ENCODE measurements at regions not wholly inside any gene's neighbourhood (a gene's known extent, or its start where the extent isn't known, plus 50 kb on each side); places are given as distances from the start of the nearest gene placed in this dataset.
"Not testable (repeated sequence)": the region's sequence is repeated elsewhere in the genome, so short reads cannot be mapped to it uniquely, and the experiment has no call there.

DNA sequence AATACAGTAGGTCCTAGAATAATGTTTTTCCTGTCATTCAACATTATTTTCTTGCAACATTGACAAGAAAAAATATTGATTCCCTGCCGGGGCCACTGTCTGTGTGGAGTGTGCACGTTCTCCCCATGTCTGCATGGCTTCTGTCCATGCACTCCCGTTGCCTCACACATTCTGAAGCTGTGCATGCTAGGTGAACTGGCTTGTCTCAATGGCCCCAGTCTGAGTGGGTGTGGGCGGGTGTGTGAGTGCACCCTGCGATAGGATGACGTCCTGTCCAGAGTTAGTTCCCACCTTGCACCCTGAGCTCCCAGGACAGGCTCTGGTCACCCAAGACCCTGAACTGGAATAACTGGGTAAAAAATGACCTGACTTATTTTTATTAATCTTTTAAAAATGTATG is 186.1 kb downstream of the CAND1 start:
- no peak for DNase-seq (ENCODE audit: low read depth in 2 of 2)

DNA sequence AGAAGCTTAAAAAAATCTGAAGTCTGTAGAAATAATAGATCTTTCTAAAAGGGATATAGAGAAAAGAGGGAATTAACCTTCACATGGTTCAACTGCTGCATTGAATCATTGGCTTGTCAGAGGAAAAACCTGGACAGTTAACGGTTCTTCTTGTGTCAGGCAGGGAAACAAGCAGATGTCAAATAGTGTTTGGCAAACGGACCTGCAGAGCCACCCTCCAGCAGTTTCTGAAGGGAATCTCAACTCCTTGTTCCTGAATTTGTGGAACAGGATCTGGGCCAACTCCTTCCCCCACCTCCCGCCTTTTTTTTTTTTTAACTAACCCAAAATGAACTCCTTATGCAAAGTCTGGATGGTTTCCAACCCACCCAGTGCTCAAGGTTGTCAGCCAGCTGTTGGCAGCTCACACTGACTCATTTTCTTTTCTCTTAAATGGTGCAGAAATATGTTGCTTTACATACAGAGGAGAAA is 187.3 kb downstream of the CAND1 start:
- no peak for DNase-seq (ENCODE audit: low read depth in 2 of 2)

DNA sequence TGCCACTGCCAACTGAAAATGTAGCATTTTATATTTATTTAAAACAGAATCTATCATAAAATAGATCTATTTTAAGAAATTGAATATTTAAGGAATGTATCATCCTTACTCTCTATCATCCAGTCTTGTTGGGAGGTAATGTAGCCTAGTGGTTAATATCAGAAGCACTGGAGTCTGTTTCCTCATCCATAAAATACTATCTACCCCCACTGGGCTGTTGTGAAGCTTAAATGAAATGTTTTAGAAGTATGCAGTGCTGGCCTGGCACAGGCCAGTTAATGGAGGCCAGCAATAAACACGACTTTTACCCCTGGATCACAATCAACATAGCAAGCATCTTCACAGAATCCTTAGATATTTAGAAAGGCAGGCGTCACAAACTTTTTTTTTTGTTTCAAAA is 188.0 kb downstream of the CAND1 start:
- DNase-seq (ENCODE audit: low read depth in 2 of 2), result no peak

DNA sequence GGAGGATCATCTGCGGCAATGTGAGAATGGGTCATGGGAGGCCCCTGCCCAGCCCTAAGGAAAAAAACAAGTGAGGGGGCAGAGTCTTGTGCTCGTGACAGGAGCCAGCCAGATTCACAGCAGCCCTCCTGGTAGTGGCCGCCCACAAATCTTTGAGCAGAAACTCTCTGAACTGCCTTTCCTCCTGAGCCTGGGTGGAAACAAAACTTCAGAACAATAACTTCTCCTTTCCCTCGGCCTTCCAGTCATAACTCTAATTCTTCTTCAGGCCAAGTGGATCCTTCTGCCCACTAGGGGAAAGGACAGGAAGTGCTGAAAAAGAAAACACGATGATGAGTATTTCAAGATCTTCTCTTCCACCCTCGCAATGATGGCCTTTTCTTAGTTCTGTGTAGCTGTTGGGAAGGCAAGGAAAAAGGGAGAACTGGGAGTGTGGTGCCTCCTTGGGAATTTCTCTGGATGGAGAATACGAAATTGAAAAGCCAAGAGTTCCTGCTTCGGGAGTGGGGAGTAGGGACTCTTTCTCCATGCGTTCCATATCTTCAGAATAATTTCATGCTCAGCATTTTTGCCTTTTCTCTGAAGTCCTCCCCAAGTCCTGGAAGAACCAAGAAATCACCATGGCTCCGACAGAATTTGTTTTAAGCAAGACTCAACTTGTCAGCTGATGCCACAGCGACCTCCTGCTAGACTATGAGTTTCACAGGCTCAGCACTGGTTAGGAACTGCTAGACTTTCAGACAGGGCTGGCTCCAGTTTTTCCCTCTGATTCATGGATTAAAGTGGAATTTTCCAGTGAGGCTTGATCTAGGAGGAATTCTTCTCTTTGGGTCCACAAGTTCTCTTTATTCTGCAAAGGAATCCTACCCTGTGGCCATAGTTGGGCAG is 188.9 kb downstream of the CAND1 start:
- DNase-seq (ENCODE audit: low read depth in 2 of 2), result no peak

DNA sequence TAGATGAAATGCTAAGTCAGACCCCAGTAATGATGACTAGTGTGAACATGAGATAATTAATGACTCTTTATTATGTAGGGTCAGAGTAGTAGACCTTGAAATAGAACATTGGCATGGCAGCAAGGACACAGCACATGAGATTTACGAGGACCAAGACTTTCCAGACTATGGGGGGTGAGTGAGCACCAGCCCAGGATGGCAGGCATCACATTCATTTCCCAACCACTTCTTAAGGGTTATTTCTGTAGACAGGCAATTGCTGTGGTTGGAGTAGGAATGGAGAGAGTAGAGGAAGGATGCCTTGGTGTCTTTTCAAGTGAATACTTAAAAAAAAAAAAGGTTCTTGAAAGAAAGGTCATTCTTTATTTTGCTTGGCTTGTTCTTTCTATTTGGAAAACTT is 189.4 kb upstream of the DYRK2 start:
- no peak for DNase-seq (ENCODE audit: low read depth in 2 of 2)

DNA sequence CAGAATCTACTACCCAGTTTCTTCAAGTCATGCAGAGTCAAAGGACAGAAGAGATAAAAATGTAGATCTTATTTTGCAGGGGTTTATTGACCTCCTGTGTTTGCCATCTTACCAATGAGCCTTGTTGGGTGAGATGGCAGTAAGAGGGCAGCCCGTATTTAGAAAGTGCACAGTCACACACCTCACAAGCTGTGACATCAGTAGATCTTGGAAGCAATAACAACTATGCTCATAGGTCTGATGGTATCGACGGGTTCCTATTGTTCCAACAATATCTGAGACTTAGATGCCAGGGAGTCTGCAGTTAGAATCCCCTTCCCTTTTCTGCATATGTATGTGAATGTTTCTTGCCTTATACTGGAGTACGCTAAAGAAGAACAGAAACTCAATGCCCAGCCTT is 189.0 kb upstream of the DYRK2 start:
- DNase-seq (ENCODE audit: low read depth in 2 of 2), result no peak

DNA sequence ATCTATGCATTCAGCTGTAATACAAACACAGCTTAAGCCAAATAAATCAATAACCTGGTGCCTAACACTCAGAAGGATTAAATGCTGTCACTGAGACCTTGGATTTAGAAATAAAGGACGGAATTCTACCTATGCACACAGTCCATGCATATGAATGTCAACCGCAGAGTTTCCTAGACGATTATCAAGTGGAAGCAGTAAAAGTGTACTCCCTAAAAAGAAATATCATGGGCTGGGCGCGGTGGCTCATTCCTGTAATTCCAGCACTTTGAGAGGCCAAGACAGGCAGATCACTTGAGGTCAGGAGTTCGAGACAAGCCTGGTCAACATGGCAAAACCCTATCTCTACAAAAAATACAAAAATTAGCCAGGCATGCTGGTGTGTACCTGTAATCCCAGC is 188.2 kb upstream of the DYRK2 start:
- DNase-seq (ENCODE audit: low read depth in 2 of 2), result no peak

DNA sequence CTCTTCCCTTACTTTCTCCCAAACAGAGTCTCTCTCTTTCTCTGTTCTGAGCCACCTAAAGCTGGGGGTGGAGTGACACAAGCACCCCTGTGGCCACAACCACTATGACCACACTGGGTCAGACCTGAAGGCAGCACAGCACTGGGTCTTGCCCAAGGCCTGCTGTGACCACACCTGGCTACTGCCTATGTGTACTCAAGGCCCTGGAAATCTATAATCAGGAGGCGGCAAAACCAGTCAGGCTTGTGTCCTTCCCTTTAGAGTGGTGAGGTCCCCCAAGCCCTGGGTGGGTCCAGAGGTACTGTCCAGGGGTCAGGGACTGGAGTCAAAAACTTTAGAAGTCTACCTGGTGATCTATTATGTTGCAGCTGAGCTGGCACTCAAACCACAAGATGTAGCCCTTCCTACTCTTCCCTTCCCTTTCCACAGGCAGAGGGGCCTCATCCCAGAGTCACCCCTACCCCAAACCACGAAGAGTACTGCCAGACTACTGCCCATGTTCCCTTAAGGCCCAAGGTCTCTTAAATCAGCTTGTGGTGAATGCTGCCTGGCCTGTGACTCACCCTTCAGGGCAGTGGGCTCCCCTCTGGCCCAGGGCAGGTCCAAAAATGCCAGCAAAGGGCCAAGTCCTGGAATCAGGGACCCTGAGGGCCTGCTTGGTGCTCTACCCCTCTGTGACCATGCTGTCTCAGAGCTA is 179.8 kb upstream of the DYRK2 start:
- DNase-seq (ENCODE audit: low read depth in 2 of 2), result no peak

DNA sequence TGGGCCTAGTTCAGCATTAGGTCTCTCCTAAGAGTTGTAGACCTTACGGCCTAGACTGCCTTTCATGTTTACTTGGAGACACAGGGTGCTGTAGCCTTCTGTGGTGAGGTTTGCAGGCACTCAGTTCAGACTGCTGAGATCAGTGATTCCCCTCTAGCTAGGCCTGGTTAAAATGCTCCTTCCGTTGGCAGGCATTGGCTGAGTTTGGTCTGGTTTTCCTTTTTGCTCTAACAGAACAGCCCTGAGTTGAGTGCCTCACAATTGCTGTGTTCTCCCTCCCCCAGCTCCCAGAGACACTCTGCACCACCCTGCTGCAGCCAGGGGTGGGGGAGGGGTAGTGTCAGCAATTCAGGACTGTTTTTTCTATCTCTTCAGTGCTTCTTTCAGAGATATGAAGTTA is 178.9 kb upstream of the DYRK2 start:
- DNase-seq (ENCODE audit: low read depth in 2 of 2), result no peak

DNA sequence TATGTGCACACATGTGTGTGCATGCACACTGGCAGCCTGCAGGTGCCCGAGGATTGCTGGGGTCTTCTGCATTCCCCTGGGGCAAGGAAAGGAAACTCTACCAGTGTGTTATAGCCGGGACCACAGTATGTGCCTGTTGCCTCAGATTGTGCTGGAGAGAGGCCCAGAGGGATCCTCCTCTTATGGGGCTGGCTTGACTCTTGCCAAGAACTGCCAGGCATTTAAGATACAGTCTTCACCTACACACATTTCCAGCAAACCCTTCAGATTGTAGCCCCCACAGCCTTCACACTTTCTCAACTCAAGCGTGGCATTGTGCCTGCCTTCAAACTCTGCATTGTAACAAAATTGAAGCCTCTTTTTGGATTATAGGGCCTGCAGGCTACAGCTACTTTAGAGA is 176.7 kb upstream of the DYRK2 start:
- DNase-seq (ENCODE audit: low read depth in 2 of 2), result no peak

DNA sequence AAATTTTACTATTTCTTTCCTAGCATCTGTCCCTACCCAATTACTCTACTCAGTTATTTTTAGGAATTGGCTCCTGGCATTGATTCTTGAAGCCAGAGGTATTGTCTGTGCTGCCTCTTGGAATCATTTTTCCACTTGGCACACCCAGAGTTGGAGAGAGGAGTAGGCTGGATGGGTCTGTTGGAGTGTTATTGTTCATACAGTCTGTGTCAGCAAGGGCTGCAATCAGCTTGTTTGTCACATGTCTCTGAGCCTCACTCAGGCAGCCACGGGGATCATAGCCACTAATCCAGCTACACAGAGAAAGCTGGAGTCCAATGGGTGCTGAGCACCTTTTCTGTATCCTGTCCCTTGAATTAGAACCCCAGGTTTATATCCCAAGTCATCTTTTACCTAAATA is 176.0 kb upstream of the DYRK2 start:
- no peak for DNase-seq (ENCODE audit: low read depth in 2 of 2)

DNA sequence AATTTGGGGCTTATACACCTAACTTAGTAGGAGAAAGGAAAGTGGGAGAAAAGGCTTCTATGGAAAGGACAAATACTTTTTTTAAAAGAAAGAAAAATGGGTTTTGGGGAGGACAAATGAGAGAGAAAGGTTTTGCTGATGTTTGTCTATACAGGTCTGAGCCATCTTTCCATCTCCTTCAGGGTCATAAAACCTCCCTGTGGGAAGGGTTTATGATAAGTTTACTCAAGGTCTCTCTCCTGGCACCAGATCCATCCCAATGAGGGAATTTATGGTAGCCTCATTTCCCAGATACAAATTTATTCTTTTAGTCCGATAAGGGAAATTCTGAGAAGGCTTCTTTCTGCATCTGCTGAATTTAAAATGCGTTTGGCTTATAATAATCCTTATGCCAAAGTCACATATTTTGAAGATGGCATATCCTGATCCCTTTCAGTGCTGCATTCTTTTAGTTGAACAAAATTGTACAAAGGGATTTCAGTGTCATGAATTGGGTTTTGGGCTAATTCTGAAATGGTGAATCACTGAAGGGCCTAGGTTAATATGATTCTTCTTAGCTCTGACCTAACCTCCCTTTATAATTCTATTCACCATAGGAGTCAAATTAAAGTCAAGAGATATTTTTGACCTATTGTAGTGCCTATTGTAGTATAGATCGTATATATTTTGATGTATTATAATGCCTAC is 173.5 kb upstream of the DYRK2 start:
- no peak for DNase-seq (ENCODE audit: low read depth in 2 of 2)

DNA sequence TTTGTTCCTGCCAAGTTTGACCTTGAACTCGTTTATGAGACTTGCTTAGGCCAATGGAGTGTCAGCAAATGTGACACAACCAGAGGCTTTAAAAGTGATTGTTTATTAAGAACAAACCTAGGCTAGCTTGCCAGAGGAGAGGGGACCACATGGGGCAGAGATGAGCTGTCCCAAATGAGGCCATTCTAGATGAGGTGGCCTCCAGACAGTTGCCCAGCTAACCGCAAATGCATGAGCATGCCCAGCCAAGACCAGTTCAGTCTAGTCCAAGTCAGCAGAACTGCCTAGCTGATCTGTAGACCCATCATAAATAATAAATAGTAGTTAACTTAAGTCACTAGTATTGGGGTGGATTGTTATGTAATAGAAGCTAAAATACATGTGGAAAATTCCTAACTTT is 172.8 kb upstream of the DYRK2 start:
- DNase-seq (ENCODE audit: low read depth in 2 of 2), result no peak

DNA sequence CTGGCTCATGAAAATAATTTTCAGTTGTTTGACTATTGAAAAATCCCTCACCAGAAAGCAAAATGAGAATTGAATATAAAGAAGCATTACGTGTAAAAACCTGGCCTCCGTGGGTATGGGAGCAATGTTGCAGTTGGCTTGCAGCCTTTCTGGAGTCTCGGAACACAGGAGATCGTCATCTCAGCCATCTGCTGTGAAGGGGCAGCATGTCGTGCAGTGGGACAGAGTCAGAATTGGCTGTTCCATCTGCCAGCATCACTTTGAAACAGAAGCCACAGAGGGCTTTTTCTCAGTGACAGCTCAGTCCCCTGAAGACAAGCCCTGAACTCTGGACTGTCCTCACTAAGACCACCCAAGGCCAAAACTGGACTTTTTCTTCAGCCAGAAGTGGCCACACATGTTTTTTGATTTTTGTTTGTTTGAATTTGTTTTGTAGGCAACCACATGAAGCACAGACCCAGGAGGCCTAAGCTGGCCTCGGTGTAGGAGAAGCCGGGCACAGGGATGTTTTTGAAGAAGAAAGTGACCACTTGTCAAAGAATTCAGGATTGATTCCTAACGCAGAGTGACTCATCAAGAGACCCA is 170.8 kb upstream of the DYRK2 start:
- DNase-seq (ENCODE audit: low read depth in 2 of 2), result no peak

DNA sequence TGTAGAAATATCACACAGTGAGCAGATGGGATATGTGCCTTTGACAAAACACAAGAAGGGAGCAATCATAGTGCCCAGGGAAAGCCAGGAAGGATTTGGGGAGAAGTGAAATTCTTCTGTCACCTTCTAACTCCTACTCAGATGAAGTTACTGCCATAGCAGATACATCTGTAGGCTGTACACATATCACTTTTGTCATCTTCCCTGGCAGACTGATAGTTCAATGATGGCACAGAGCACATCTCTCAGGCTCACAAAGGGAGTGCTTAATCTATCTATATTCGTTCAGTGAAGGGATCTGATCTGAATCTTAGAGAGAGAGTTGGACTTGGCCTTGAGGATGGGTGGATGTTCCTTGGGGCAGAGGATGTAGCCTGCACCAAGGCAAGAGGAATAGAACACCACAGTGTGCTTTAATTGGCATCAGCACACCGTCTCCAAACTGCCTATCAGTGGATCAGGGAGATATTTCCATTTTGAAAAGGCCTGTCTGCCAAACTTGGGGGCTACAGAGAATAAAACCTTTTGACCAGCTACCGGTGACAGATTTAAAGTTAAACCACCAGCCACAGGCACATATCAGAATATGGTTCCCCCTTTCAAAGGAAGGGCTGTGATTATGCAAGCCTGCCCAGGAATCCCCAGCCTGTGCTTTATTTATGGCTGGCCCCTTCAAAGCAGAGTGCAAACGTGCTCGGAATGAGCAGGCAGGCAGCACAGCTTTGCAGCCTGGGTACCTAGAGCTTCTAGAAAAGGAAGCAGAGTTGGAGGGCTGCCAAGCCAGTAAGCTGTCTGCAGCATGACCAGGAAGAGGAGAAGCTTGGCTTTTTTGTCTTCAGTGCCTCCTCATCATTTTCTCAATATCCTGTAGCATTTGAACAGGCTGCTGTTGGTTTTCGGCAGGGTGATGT is 165.5 kb upstream of the DYRK2 start:
- peak; percentile 45 to 48 for DNase-seq (ENCODE audit: low read depth in 2 of 2)

DNA sequence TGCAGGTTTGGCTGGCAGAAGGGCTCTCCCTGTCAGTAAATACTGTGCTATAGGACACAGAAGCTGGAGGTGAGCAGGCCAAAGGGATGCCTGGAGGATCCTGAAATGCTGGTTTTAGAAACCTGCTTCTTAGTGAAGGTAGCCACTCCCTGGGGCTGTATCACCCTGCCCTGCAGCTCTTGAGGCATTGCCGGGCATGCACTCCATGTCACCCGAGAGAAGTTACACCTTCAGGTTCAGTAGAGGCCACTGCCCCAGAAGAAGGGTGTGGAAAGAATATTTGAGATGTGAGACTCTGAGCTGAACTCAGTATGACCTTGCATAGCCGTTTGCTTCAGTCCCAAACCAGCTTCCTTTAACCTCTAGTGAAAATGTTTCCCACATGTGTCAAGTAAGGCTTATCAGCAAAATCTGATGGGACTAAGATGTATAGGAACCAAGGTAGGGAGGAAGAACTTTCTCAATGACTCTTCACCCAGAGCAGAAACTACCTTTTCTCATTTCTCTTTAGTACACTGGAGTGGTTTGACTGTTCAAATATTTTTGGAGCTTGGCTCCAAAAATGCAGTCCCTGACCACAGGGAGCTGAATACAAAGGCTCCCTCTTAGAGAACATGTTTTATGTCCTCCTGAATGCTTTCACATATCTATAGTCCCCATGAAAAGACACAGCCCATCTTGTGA is 164.5 kb upstream of the DYRK2 start:
- DNase-seq (ENCODE audit: low read depth in 2 of 2), result no peak

DNA sequence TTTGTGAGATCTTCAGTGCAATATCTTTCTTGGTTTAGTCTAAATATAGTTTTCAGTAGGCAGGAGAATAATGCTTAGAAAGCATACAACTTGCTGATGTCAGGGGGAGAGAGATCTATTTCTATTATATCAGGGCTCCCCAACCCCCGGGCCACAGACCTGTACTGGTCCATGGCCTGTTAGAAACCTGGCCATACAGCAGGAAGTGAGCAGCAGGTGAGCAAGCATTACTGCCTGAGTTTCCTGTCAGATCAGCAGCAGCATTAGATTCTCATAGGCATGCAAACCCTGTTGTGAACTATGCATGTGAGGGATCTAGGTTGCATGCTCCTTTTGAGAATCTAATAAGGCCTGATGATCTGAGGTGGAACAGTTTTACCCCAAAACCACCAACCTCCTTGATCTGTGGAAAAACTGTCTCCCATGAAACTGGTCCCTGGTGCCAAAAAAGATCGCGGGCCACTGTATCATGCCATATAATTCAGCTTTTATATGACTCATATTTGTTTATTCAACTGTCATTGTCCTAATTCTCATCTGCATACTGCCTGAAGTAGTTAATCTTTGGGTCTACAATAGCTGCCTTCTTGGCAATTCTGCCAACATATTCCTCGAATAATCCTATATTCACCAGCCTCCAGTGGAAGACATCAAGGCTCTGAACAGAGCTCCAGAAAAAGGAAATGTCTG is 163.6 kb upstream of the DYRK2 start:
- no peak for DNase-seq (ENCODE audit: low read depth in 2 of 2)

DNA sequence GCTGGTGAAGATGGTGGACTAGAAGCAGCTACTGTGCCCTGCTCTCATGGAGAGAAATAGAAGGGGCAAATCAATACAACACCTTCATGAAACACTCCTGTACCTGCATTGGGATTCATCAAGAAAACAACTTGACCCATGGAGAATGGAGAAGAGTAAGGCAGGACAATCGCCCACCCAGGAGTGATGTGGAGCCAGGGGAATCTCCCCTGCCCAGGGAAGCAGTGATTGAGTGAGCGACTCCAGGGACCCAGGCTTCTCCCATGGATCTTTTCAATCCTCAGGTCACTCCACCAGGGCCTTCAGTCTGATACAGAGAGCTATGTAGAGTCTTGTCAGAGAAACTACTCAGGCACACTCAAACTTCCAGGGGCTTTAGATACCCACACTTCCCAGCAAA is 161.9 kb upstream of the DYRK2 start:
- no peak for DNase-seq (ENCODE audit: low read depth in 2 of 2)

DNA sequence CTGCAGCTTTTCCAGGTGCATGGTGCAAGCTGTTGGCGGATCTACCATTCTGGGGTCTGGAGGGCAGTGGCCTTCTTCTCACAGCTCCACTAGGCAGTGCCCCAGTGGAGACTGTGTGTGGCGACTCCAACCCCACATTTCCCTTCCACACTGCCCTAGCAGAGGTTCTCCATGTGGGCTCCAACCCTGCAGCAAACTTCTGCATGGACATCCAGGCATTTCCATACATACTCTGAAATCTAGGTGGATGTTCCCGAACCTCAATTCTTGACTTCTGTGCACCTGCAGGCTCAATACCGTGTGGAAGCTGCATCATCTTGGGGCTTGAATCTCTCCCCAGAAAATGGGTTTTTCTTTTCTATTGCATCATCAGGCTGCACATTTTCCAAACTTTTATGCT is 160.2 kb upstream of the DYRK2 start:
- DNase-seq (ENCODE audit: low read depth in 2 of 2), result not testable (repeated sequence)

DNA sequence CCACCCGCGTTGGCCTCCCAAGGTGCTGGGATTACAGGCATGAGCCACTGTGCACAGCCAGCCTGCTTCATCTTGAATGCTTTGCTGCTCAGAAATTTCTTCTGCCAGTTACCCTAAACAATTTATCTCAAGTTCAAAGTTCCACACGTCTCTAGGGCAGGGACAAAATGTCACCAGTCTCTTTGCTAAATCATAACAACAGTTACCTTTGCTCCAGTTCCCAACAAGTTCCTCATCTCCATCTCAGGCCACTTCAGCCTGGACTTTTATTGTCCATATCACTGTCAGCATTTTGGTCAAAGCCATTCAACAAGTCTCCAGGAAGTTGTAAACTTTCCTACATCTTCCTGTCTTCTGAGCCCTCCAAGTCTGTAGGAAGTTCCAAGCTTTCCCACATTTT is 159.5 kb upstream of the DYRK2 start:
- DNase-seq (ENCODE audit: low read depth in 2 of 2), result no peak

All from stimulated activated CD8-positive, alpha-beta memory T cell treated with anti-CD3 and anti-CD28 coated beads, Interleukin-7, amount 100 ng/mL, for 1 hour (primary cell).